GM12892 (cell line): ENCODE measurements at regions not wholly inside any gene's neighbourhood (a gene's known extent, or its start where the extent isn't known, plus 50 kb on each side); places are given as distances from the start of the nearest gene placed in this dataset.

Experiments
- DNase-seq: peaks from one replicate; pipeline ENCODE4 v3.0.0; 2011; ENCODE audit not compliant: insufficient read length
- FAIRE-seq: peaks from 2 replicates; lab custom pipeline; 2011; peaks lifted over from hg19 to GRCh38; lab: Jason Lieb, UNC
- POLR2A ChIP-seq: IDR thresholded peaks from 2 replicates; pipeline ENCODE4 v1.6.1; 2011; ENCODE audit warnings: low read depth, low read length, control low read depth
- POLR2AphosphoS5 ChIP-seq: IDR thresholded peaks from 2 replicates; pipeline ENCODE4 v1.6.1; 2011; ENCODE audit warnings: low read depth, low read length, control low read depth
- TAF1 ChIP-seq: IDR thresholded peaks from 2 replicates; pipeline ENCODE4 v1.6.1; 2011; ENCODE audit warnings: low read depth, mild to moderate bottlenecking, control low read depth, low read length, borderline replicate concordance

GRCh38 chr6:14743474-14744211 lies 502.2 kb upstream of the JARID2 start:
- TF ChIP-seq TAF1 (no peak), POLR2A (no peak), POLR2AphosphoS5 (no peak)
- DNase-seq = no peak
- peak; percentile 9 for FAIRE-seq

GRCh38 chr6:14744212-14744556 lies 501.7 kb upstream of the JARID2 start:
- TF ChIP-seq POLR2A (no peak), POLR2AphosphoS5 (no peak), TAF1 (no peak)
- DNase-seq (no peak), FAIRE-seq (no peak)

- TF ChIP-seq POLR2A (no peak), POLR2AphosphoS5 (no peak), TAF1 (no peak)
- DNase-seq (no peak), FAIRE-seq (no peak)
These were observed 499.6 kb upstream of the JARID2 start for GRCh38 chr6:14746139-14746837.

DNA sequence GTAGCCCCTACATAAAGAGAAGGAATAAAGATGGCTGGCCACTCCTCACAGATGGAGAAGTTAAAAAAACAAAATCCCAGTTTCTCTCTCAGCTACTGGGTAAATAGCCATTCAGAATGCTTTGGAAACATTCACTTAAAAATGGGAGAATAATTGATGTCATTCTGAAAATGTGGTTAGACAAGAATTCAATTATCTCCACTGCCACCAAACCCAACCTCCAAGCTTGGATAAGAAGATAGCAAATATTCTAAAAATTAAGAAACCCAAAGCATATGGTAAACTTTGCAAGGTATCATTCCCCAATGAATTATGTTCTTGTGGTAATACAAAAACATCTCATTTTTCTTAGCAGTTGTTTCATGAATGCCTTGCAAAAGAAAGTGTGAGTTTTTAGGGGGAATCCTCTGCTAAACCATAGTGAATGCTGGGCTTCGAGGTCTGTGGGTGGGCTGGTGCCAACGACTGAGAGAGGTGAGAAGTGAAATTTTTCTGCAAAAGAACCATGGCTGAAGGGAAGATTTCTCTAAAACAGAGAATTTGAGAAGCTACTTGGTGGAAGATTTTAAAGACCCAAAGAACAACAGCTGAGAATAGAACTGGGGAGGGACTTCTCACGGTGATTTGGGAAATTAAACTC lies 497.9 kb upstream of the JARID2 start:
- no peak for TF ChIP-seq TAF1
- TF ChIP-seq POLR2AphosphoS5 = no peak
- TF ChIP-seq POLR2A = no peak
- FAIRE-seq (no peak), DNase-seq (no peak)

- TF ChIP-seq POLR2AphosphoS5 (no peak), TAF1 (no peak), POLR2A (no peak)
- no peak for DNase-seq
- no peak for FAIRE-seq
These were observed 497.2 kb upstream of the JARID2 start for GRCh38 chr6:14748679-14749078.

DNA sequence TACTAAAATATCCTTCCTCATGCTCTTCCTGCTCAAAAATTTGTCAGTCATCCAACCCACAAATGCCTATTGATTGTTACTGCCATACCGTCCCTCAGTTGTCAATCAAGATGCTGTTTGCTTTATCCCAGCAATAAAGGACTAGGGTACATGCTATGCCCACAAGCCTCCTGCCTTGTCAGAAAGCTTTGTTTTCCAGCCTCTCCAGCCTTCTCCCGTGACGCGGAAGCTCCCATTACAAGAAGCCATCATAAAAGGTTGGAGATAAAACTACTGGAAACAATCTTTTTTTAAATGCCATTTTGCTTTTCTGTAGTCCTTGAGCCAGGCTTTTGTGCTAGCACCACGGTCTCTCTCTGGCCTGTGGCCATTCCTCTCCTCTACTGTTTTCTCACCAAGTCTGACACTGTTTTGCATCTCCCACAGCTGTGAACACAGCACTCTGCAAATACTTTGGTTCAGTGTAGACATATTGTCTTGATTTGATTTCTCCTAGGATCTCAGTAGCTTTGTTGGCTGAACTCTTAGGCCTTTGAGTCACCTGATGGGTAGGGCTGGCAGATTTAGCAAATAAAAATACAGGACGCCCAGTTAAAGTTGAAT lies 495.7 kb upstream of the JARID2 start:
- DNase-seq (no peak), FAIRE-seq (no peak)
- TF ChIP-seq POLR2A = no peak

GRCh38 chr6:14751645-14752175 lies 494.2 kb upstream of the JARID2 start:
- FAIRE-seq (no peak), DNase-seq (no peak)
- TF ChIP-seq POLR2AphosphoS5 (no peak), POLR2A (no peak), TAF1 (no peak)

- TF ChIP-seq POLR2A (no peak), TAF1 (no peak), POLR2AphosphoS5 (no peak)
- FAIRE-seq (no peak), DNase-seq (no peak)
These were observed 490.9 kb upstream of the JARID2 start for GRCh38 chr6:14754751-14755513.

- DNase-seq = no peak
- FAIRE-seq = no peak
- no peak for TF ChIP-seq POLR2AphosphoS5
- no peak for TF ChIP-seq POLR2A
- no peak for TF ChIP-seq TAF1
These were observed 489.5 kb upstream of the JARID2 start for GRCh38 chr6:14756340-14756739.

DNA sequence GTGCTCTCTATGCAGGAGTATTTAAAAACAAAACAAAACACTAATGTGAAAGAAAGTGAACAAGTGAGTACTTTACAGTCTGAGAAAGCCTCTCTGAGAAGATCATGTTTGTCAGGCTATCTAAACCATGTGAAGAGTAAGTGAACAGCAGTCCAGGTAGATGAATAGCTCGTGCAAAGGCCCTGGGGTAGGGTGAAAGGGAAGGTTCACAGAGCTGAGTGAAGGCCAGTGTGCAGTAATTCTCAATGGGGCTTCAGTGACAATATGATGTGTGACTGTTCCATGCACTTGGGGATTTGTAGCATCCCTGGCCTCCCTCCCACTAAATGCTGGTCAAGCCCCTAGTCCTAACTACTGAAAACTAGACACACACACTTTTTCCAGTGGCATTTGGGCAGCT lies 488.9 kb upstream of the JARID2 start:
- no peak for DNase-seq
- FAIRE-seq = no peak
- no peak for TF ChIP-seq POLR2A
- TF ChIP-seq TAF1 = no peak
- TF ChIP-seq POLR2AphosphoS5 = no peak
